Lower lobe of right lung (tissue), 2 donors: ENCODE measurements at regions not wholly inside any gene's neighbourhood (a gene's known extent, or its start where the extent isn't known, plus 50 kb on each side); places are given as distances from the start of the nearest gene placed in this dataset.

ENCODE experiments used
- ATAC-seq, 2 donors: fragments of 200-7000 bp; cut with Tn5 transposase; one replicate each; pipeline ENCODE4 v1.9.1; 2020 to 2022; ENCODE audit warnings: mild to moderate bottlenecking in 2 of 2, moderate library complexity in 2 of 2
- DNase-seq: peaks from one replicate; pipeline ENCODE4 v3.0.0-alpha.2; 2020
- H3K27ac ChIP-seq: fragments of 200-600 bp; one replicate; pipeline ENCODE4 v1.8.0; 2022
- H3K27me3 ChIP-seq: fragments of 200-600 bp; one replicate; pipeline ENCODE4 v1.8.0; 2022; ENCODE audit warnings: low read depth
- H3K36me3 ChIP-seq: fragments of 200-600 bp; one replicate; pipeline ENCODE4 v1.8.0; 2022; ENCODE audit warnings: mild to moderate bottlenecking
- H3K4me1 ChIP-seq: fragments of 200-600 bp; one replicate; pipeline ENCODE4 v1.8.0; 2022
- H3K4me3 ChIP-seq: fragments of 200-600 bp; one replicate; pipeline ENCODE4 v1.8.0; 2022; ENCODE audit warnings: mild to moderate bottlenecking
- H3K9me3 ChIP-seq: fragments of 200-600 bp; one replicate; pipeline ENCODE4 v1.8.0; 2022
- CTCF ChIP-seq: fragments of 200-600 bp; IDR thresholded peaks from one replicate; pipeline ENCODE4 v1.8.0; 2022; ENCODE audit warnings: antibody characterized with exemption, mild to moderate bottlenecking
- intact Hi-C: fragments of 100-400 bp; cut with DNase I; formaldehyde crosslinking; loops from one replicate; pipeline ENCODE4 v1.11.0; 2022
- donor health status: DM: no; HTN: yes; CAD: no; lungs with severe emphysema.

DNA sequence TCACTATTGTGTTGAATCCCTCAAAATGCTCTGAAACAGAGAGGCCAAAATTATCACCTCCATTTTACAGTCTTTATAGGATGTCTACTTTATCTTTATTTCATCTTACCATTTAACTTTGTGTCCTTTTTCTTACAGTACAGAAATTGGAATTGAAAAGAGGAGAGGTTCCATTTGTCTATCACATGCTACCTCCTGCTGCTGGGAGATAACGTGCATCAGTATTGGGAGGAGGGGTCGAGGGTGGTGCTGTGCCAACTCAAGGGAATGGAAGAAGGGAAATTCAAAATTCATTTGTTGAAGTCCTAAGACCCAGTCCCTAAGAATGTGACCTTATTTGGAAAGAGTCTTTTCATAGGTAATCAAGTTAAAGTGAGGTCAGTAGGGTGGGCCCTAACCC is 85.3 kb downstream of the HHIPL2 start:
- Histone ChIP-seq H3K27ac (no peak overlapping the region), H3K27me3 (no peaks in the 10 kb centered on the region), H3K4me1 (peaks cover 8% of the 10 kb centered on the region), H3K9me3 (peaks cover 8% of the 10 kb centered on the region), H3K4me3 (no peak overlapping the region), H3K36me3 (no peaks in the 10 kb centered on the region)
- DNase-seq (no peak), ATAC-seq (no peak)
- no peak for TF ChIP-seq CTCF
- intact Hi-C loops, result no loop called here

- Histone ChIP-seq H3K9me3 (peaks cover 13% of the 10 kb centered on the region), H3K4me3 (no peak overlapping the region), H3K4me1 (peaks cover 8% of the 10 kb centered on the region), H3K36me3 (no peaks in the 10 kb centered on the region), H3K27me3 (no peaks in the 10 kb centered on the region), H3K27ac (no peak overlapping the region)
- no peak for DNase-seq
- ATAC-seq, result no peak
- no peak for TF ChIP-seq CTCF
- intact Hi-C loops, result no loop called here
Measured at GRCh38 chr1:222461941-222462340, 86.0 kb downstream of the HHIPL2 start.

GRCh38 chr1:222459652-222460051 is 88.3 kb downstream of the HHIPL2 start:
- Histone ChIP-seq H3K27me3 (no peaks in the 10 kb centered on the region), H3K4me3 (no peak overlapping the region), H3K36me3 (no peaks in the 10 kb centered on the region), H3K9me3 (peaks cover 16% of the 10 kb centered on the region), H3K4me1 (peaks cover 11% of the 10 kb centered on the region), H3K27ac (no peak overlapping the region)
- ATAC-seq (no peak), DNase-seq (no peak)
- no peak for TF ChIP-seq CTCF
- intact Hi-C loops, result no loop called here

GRCh38 chr1:222457513-222457912 is 90.4 kb downstream of the HHIPL2 start:
- Histone ChIP-seq H3K4me1 (peaks cover 8% of the 10 kb centered on the region), H3K36me3 (no peaks in the 10 kb centered on the region), H3K27ac (no peak overlapping the region), H3K4me3 (no peak overlapping the region), H3K9me3 (peaks cover 16% of the 10 kb centered on the region), H3K27me3 (no peaks in the 10 kb centered on the region)
- no peak for TF ChIP-seq CTCF
- intact Hi-C loops, result no loop called here
- DNase-seq, result no peak
- no peak for ATAC-seq

DNA sequence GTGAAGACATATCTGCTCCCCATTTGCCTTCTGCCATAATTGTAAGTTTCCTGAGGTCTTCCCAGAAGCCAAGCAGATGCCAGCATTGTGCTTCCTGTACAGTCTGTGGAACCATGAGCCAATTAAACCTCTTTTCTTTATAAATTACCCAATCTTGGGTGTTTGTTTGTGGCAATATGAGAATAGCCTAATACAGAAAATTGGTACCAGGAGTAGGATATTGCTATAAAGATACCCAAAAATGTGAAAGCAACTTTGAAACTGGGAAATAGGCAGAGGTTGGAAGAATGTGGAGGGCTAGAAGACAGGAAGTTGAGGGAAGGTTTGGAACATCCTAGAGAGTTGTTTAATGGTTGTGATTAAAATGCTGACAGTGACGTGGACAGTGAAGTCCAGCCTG is 90.8 kb downstream of the HHIPL2 start:
- H3K9me3 ChIP-seq, result peaks cover 16% of the 10 kb centered on the region
- TF ChIP-seq CTCF, result no peak
- H3K27ac ChIP-seq, result no peak overlapping the region
- H3K27me3 ChIP-seq, result no peaks in the 10 kb centered on the region
- intact Hi-C loops, result no loop called here
- peaks cover 8% of the 10 kb centered on the region for H3K4me1 ChIP-seq
- ATAC-seq (no peak), DNase-seq (no peak)
- no peaks in the 10 kb centered on the region for H3K36me3 ChIP-seq
- no peak overlapping the region for H3K4me3 ChIP-seq
